Colonic mucosa (tissue), 4 donors: ENCODE measurements at regions not wholly inside any gene's neighbourhood (a gene's known extent, or its start where the extent isn't known, plus 50 kb on each side); places are given as distances from the start of the nearest gene placed in this dataset.

Source experiments
- DNase-seq: peaks from one replicate; pipeline ENCODE4 v3.0.0-alpha.2; 2020
- H3K27ac ChIP-seq: fragments of 200-600 bp; one replicate; pipeline ENCODE4 v1.8.0; 2021
- H3K27me3 ChIP-seq: fragments of 200-600 bp; one replicate; pipeline ENCODE4 v1.8.0; 2021
- H3K36me3 ChIP-seq: fragments of 200-600 bp; one replicate; pipeline ENCODE4 v1.8.0; 2021
- H3K4me1 ChIP-seq: fragments of 200-600 bp; one replicate; pipeline ENCODE4 v1.8.0; 2021; ENCODE audit warnings: mild to moderate bottlenecking
- H3K4me3 ChIP-seq: fragments of 200-600 bp; one replicate; pipeline ENCODE4 v1.8.0; 2021
- H3K9ac ChIP-seq, 2 donors: one replicate each; pipeline ENCODE4 v1.7.0; 2013; ENCODE audit warnings: control low read depth in 2 of 2, low read depth in 2 of 2, low read length in 2 of 2
- H3K9me3 ChIP-seq: fragments of 200-600 bp; one replicate; pipeline ENCODE4 v1.8.0; 2021
- CTCF ChIP-seq: fragments of 200-600 bp; IDR thresholded peaks from one replicate; pipeline ENCODE4 v1.8.0; 2022; ENCODE audit warnings: antibody characterized with exemption, mild to moderate bottlenecking
- intact Hi-C: fragments of 100-400 bp; cut with DNase I; formaldehyde crosslinking; loops from one replicate; pipeline ENCODE4 v1.14.1; 2022
- donor health status: healthy.
- donor health status: DM: no; HTN: no; CAD: no.
- donor health status: DM: no; HTN: no; CAD: no.

GRCh38 chr16:60059141-60059540 lies 1325.0 kb upstream of the GOT2 start:
- no peak overlapping the region for H3K27ac ChIP-seq
- no peaks in the 10 kb centered on the region for H3K27me3 ChIP-seq
- no peak overlapping the region for H3K4me3 ChIP-seq
- no peak overlapping the region for H3K9ac ChIP-seq
- no peak for TF ChIP-seq CTCF
- H3K4me1 ChIP-seq: no peaks in the 10 kb centered on the region
- H3K36me3 ChIP-seq: no peaks in the 10 kb centered on the region
- DNase-seq: no peak
- intact Hi-C loops: no loop called here
- no peaks in the 10 kb centered on the region for H3K9me3 ChIP-seq

- Histone ChIP-seq H3K27me3 (no peaks in the 10 kb centered on the region), H3K4me3 (no peak overlapping the region), H3K9me3 (no peaks in the 10 kb centered on the region), H3K4me1 (no peaks in the 10 kb centered on the region), H3K36me3 (no peaks in the 10 kb centered on the region), H3K27ac (no peak overlapping the region), H3K9ac (no peak overlapping the region)
- intact Hi-C loops: no loop called here
- no peak for DNase-seq
- TF ChIP-seq CTCF: no peak
These were observed 1307.6 kb upstream of the GOT2 start for GRCh38 chr16:60041671-60042070.

- no peak for DNase-seq
- no peaks in the 10 kb centered on the region for H3K36me3 ChIP-seq
- no peak for TF ChIP-seq CTCF
- H3K4me1 ChIP-seq: no peaks in the 10 kb centered on the region
- intact Hi-C loops: no loop called here
- H3K27ac ChIP-seq: no peak overlapping the region
- no peaks in the 10 kb centered on the region for H3K27me3 ChIP-seq
- no peaks in the 10 kb centered on the region for H3K9me3 ChIP-seq
- no peak overlapping the region for H3K9ac ChIP-seq
- no peak overlapping the region for H3K4me3 ChIP-seq
These were observed 1297.6 kb upstream of the GOT2 start for GRCh38 chr16:60031740-60032139.

GRCh38 chr16:60027351-60027750 lies 1293.2 kb upstream of the GOT2 start:
- Histone ChIP-seq H3K9me3 (no peaks in the 10 kb centered on the region), H3K4me3 (no peak overlapping the region), H3K27ac (no peak overlapping the region), H3K36me3 (no peaks in the 10 kb centered on the region), H3K4me1 (no peaks in the 10 kb centered on the region), H3K27me3 (no peaks in the 10 kb centered on the region), H3K9ac (no peak overlapping the region)
- no peak for DNase-seq
- TF ChIP-seq CTCF: no peak
- intact Hi-C loops: no loop called here

GRCh38 chr16:60013076-60013475 lies 1279.0 kb upstream of the GOT2 start:
- Histone ChIP-seq H3K9ac (no peak overlapping the region), H3K27ac (no peak overlapping the region), H3K4me1 (no peaks in the 10 kb centered on the region), H3K36me3 (no peaks in the 10 kb centered on the region), H3K4me3 (no peak overlapping the region), H3K27me3 (no peaks in the 10 kb centered on the region), H3K9me3 (no peaks in the 10 kb centered on the region)
- TF ChIP-seq CTCF: no peak
- intact Hi-C loops: no loop called here
- no peak for DNase-seq

- Histone ChIP-seq H3K36me3 (no peaks in the 10 kb centered on the region), H3K9ac (no peak overlapping the region), H3K27ac (no peak overlapping the region), H3K4me3 (no peak overlapping the region), H3K4me1 (no peaks in the 10 kb centered on the region), H3K27me3 (no peaks in the 10 kb centered on the region), H3K9me3 (no peaks in the 10 kb centered on the region)
- DNase-seq: no peak
- intact Hi-C loops: no loop called here
- TF ChIP-seq CTCF: no peak
These were observed 1267.4 kb upstream of the GOT2 start for GRCh38 chr16:60001523-60001922.
